IPS DF 4.7 (cell line): ENCODE measurements at regions not wholly inside any gene's neighbourhood (a gene's known extent, or its start where the extent isn't known, plus 50 kb on each side); places are given as distances from the start of the nearest gene placed in this dataset.

Source experiments
- DNase-seq: peaks from one replicate; pipeline ENCODE4 v3.0.0-alpha.2; 2013; ENCODE audit warnings: low spot score; ENCODE audit errors: extremely low read depth

- no peak for DNase-seq
Observed at GRCh38 chr3:116929505-116930222, 220.1 kb downstream of the TUSC7 start.

- DNase-seq: no peak
Observed at GRCh38 chr3:116930786-116931185, 221.2 kb downstream of the TUSC7 start.

GRCh38 chr3:116939091-116939490, 229.5 kb downstream of the TUSC7 start:
- no peak for DNase-seq

- DNase-seq: no peak
Observed at GRCh38 chr3:116939550-116939949, 230.0 kb downstream of the TUSC7 start.

GRCh38 chr3:116940719-116941118, 231.1 kb downstream of the TUSC7 start:
- DNase-seq: no peak

GRCh38 chr3:116946376-116946775, 236.8 kb downstream of the TUSC7 start:
- DNase-seq: no peak

GRCh38 chr3:116947148-116947547, 237.6 kb downstream of the TUSC7 start:
- DNase-seq: no peak

GRCh38 chr3:116947809-116948208, 238.2 kb downstream of the TUSC7 start:
- no peak for DNase-seq

GRCh38 chr3:116950301-116951055, 240.9 kb downstream of the TUSC7 start:
- no peak for DNase-seq

- DNase-seq: no peak
Observed at GRCh38 chr3:116951610-116952009, 242.0 kb downstream of the TUSC7 start.

GRCh38 chr3:116958291-116958690, 248.7 kb downstream of the TUSC7 start:
- DNase-seq: no peak

GRCh38 chr3:116961106-116961505, 251.5 kb downstream of the TUSC7 start:
- DNase-seq: no peak

GRCh38 chr3:116963802-116964201, 254.2 kb downstream of the TUSC7 start:
- DNase-seq: no peak

- DNase-seq: no peak
Observed at GRCh38 chr3:116966649-116967048, 257.1 kb downstream of the TUSC7 start.

GRCh38 chr3:116969135-116969534, 259.6 kb downstream of the TUSC7 start:
- DNase-seq: no peak

- no peak for DNase-seq
Observed at GRCh38 chr3:116969646-116970045, 260.1 kb downstream of the TUSC7 start.

GRCh38 chr3:116971531-116971930, 262.0 kb downstream of the TUSC7 start:
- DNase-seq: no peak

- DNase-seq: no peak
Observed at GRCh38 chr3:116974702-116975101, 265.1 kb downstream of the TUSC7 start.

- no peak for DNase-seq
Observed at GRCh38 chr3:116977441-116977840, 267.9 kb downstream of the TUSC7 start.

- no peak for DNase-seq
Observed at GRCh38 chr3:116980099-116980498, 270.5 kb downstream of the TUSC7 start.

GRCh38 chr3:116981089-116981488, 271.5 kb downstream of the TUSC7 start:
- no peak for DNase-seq

GRCh38 chr3:116984301-116984700, 274.7 kb downstream of the TUSC7 start:
- no peak for DNase-seq

- no peak for DNase-seq
Observed at GRCh38 chr3:116994351-116994879, 284.8 kb downstream of the TUSC7 start.
